Adipocyte (in vitro differentiated cells): ENCODE measurements at regions not wholly inside any gene's neighbourhood (a gene's known extent, or its start where the extent isn't known, plus 50 kb on each side); places are given as distances from the start of the nearest gene placed in this dataset.

Experiments
- DNase-seq: peaks from one replicate; pipeline ENCODE4 v3.0.0-alpha.2; 2015; ENCODE audit warnings: low read depth
- H3K27me3 ChIP-seq: replicated peaks from 2 replicates; pipeline ENCODE4 v1.7.0; 2013; ENCODE audit warnings: mild to moderate bottlenecking, low read length, moderate library complexity; ENCODE audit not compliant: control insufficient read depth, insufficient read depth
- H3K36me3 ChIP-seq: 2 replicates; pipeline ENCODE4 v1.7.0; 2013; ENCODE audit warnings: low read length, mild to moderate bottlenecking, moderate library complexity; ENCODE audit not compliant: control insufficient read depth, insufficient read depth, severe bottlenecking
- H3K4me1 ChIP-seq: 2 replicates; pipeline ENCODE4 v1.7.0; 2013; ENCODE audit warnings: mild to moderate bottlenecking, low read length, moderate library complexity; ENCODE audit not compliant: control insufficient read depth, insufficient read depth
- H3K4me3 ChIP-seq: 2 replicates; pipeline ENCODE4 v1.7.0; 2013; ENCODE audit warnings: mild to moderate bottlenecking, low read length, moderate library complexity
- H3K9ac ChIP-seq: 2 replicates; pipeline ENCODE4 v1.7.0; 2013; ENCODE audit warnings: mild to moderate bottlenecking, low read length, moderate library complexity
- H3K9me3 ChIP-seq: 2 replicates; pipeline ENCODE4 v1.7.0; 2013; ENCODE audit warnings: mild to moderate bottlenecking, low read length, moderate library complexity; ENCODE audit not compliant: control insufficient read depth

GRCh38 chr19:31772915-31773314 is 423.7 kb upstream of the TSHZ3 start:
- peaks cover 5% of the 10 kb centered on the region for H3K9me3 ChIP-seq
- DNase-seq: no peak
- no peaks in the 10 kb centered on the region for H3K27me3 ChIP-seq
- no peaks in the 10 kb centered on the region for H3K4me1 ChIP-seq
- H3K36me3 ChIP-seq: no peaks in the 10 kb centered on the region
- no peak overlapping the region for H3K9ac ChIP-seq
- no peak overlapping the region for H3K4me3 ChIP-seq

- no peak overlapping the region for H3K9ac ChIP-seq
- H3K9me3 ChIP-seq: peaks cover 4% of the 10 kb centered on the region
- H3K27me3 ChIP-seq: no peaks in the 10 kb centered on the region
- H3K4me1 ChIP-seq: no peaks in the 10 kb centered on the region
- no peaks in the 10 kb centered on the region for H3K36me3 ChIP-seq
- DNase-seq: no peak
- H3K4me3 ChIP-seq: no peak overlapping the region
Measured at GRCh38 chr19:31781542-31781941, 432.3 kb upstream of the TSHZ3 start.

DNA sequence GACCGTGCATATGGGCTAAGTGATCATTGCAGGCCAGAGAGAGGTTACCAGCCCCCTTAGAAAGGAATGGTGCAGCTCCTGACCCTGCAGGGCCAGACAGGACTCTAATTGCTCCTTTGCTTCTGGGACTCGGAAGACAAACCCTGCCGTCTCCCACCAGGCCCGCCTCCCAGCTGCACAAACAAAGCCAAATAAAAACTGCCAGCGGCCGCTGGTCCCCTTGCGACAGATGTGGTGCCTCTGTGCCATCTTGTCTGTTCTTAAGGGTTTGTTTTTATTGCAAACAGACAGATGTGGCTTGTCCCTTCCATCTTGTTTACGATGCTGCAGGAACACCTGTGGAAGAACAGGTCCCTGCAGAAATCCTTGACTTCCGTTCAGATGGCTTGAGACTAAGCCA is 434.4 kb upstream of the TSHZ3 start:
- H3K27me3 ChIP-seq: no peaks in the 10 kb centered on the region
- no peak for DNase-seq
- no peaks in the 10 kb centered on the region for H3K4me1 ChIP-seq
- no peak overlapping the region for H3K9ac ChIP-seq
- no peak overlapping the region for H3K4me3 ChIP-seq
- H3K9me3 ChIP-seq: no peaks in the 10 kb centered on the region
- no peaks in the 10 kb centered on the region for H3K36me3 ChIP-seq

DNA sequence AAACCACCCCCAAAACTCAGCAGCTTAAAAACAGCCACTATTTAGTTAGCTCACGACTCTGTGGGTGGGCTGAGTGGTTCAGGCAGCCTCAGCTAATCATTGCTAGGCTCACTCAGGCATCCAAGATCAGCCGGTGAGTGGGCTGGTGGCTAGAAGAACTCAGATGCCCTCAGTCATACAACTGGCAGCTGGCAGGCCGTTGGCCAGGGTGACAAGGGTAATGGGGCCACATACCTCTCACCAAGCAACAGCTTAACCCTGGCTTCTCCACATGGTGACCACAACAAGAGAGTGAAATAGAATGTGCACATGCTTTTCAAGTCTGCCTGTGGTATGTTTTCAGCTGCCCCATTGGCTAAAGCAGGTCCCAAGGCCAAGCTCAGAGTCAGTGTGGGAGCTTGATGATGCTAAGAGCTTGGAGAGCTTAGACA is 435.4 kb upstream of the TSHZ3 start:
- Histone ChIP-seq H3K36me3 (no peaks in the 10 kb centered on the region), H3K9me3 (no peaks in the 10 kb centered on the region), H3K27me3 (no peaks in the 10 kb centered on the region), H3K9ac (no peak overlapping the region), H3K4me3 (no peak overlapping the region), H3K4me1 (no peaks in the 10 kb centered on the region)
- no peak for DNase-seq

DNA sequence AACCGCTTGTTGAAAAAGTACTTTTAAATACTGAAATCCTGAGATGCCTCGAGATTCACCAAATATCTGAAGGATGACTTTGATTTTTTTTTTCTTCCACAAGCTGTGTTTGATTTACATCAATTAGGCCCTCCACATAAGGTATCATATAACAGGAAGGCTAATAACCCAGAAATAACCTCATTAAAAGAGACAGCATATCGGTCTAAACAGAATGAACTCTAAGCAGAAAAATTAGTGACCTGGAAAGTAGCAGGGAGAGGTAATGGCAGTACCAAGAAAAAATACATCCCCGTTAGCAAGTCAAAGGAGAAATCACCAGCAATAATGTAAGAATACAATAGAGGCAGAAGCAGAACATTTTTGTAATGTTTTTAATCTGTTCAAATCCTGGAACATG is 452.4 kb upstream of the TSHZ3 start:
- no peaks in the 10 kb centered on the region for H3K27me3 ChIP-seq
- no peaks in the 10 kb centered on the region for H3K36me3 ChIP-seq
- no peak overlapping the region for H3K9ac ChIP-seq
- H3K4me3 ChIP-seq: no peak overlapping the region
- no peaks in the 10 kb centered on the region for H3K4me1 ChIP-seq
- H3K9me3 ChIP-seq: no peaks in the 10 kb centered on the region
- no peak for DNase-seq

DNA sequence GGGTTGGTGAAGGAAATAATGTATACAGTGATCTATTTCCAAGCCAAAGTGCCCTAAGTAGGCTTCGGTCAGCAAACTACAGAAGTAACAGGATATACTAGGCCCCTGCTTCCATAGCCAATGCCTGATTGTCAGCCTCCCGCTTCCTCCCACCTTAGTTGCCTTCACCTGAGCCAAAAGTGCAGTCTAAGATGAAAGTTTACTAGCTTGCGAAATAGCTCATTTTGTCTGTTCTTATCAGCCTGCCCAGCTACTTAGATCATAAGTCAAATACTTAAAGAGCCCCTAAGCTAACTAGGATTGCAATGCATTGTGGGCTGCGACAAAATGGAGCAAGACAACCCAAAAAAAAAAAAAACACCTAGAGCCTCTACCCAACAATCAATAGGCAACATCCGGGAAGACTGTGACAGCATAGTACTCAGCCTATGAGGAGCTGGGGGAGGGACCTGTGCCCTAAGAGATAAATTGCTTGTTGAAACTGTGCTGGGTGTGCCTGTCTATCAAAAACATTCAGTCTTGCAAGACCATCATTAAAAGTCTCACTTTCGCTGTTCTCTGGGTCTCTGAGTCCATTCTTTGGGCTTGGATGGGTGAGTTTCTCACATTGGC is 454.7 kb upstream of the TSHZ3 start:
- DNase-seq: no peak
- H3K4me1 ChIP-seq: no peaks in the 10 kb centered on the region
- no peaks in the 10 kb centered on the region for H3K36me3 ChIP-seq
- H3K4me3 ChIP-seq: no peak overlapping the region
- no peaks in the 10 kb centered on the region for H3K27me3 ChIP-seq
- no peaks in the 10 kb centered on the region for H3K9me3 ChIP-seq
- H3K9ac ChIP-seq: no peak overlapping the region

- Histone ChIP-seq H3K9ac (no peak overlapping the region), H3K27me3 (no peaks in the 10 kb centered on the region)
Measured at GRCh38 chr19:31804668-31805067, 455.4 kb upstream of the TSHZ3 start.

GRCh38 chr19:31810536-31811109 is 461.4 kb upstream of the TSHZ3 start:
- Histone ChIP-seq H3K9ac (no peak overlapping the region), H3K9me3 (no peaks in the 10 kb centered on the region), H3K27me3 (no peaks in the 10 kb centered on the region), H3K36me3 (no peaks in the 10 kb centered on the region), H3K4me1 (no peaks in the 10 kb centered on the region), H3K4me3 (no peak overlapping the region)
- no peak for DNase-seq

More at GRCh38 chr19:31804668-31805067, 455.4 kb upstream of the TSHZ3 start:
- Histone ChIP-seq H3K36me3 (no peaks in the 10 kb centered on the region), H3K4me3 (no peak overlapping the region), H3K9me3 (no peaks in the 10 kb centered on the region), H3K4me1 (no peaks in the 10 kb centered on the region)
- DNase-seq: no peak

DNA sequence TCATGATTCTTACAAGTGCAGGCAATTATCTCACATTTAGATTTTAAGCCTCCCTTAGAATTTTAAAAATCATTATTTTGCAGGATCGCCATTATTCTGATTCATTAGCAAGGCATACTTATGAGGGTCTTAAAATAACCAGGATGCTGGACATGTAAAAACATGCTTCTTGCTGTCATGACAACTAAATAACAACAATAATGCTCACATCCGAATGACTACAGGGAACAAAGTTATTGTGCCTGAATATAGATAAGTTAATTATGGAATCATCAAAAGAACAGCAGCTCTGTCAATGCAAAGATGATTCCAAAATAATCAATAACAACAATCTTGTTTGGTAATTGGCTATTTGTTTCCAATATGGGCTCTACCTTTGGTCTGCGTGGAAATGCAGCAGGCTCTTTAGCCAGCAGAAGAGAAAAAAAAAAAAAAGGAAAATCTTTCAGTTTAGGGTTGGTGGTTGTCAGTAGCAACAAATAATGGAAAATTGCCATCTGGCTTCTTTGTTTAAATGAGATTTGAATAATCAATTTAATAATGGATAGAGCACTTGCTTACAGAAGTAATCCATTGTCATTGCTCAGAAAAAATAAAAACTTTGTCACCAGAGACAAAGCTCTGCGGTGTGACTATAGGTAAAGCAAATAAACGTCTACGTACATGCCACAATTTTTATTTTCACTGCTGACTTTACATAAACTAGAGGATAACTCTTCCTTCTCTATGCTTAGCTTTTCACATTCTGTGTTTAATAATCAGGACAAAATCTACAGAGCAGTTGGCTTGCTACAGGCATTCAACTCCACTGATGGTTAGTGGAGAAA is 468.9 kb upstream of the TSHZ3 start:
- H3K4me1 ChIP-seq: no peaks in the 10 kb centered on the region
- H3K4me3 ChIP-seq: no peak overlapping the region
- H3K36me3 ChIP-seq: no peaks in the 10 kb centered on the region
- no peak for DNase-seq
- no peak overlapping the region for H3K9ac ChIP-seq
- H3K9me3 ChIP-seq: no peaks in the 10 kb centered on the region
- no peaks in the 10 kb centered on the region for H3K27me3 ChIP-seq

DNA sequence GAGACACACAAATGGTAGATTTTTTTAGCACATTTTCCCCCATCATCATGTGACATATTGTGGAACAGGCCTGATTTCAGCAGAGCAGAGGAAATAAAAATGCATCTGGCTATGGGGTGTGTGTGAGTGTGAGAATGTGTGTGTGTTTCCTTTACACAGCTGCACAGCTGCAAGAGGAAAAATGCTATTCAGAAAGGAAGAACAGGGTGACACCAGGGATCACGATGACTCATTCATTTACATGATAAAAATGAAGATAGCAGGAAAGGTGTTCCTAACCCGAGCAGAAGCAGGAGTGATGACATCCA is 469.5 kb upstream of the TSHZ3 start:
- no peaks in the 10 kb centered on the region for H3K4me1 ChIP-seq
- H3K9me3 ChIP-seq: no peaks in the 10 kb centered on the region
- H3K36me3 ChIP-seq: no peaks in the 10 kb centered on the region
- H3K4me3 ChIP-seq: no peak overlapping the region
- DNase-seq: no peak
- no peak overlapping the region for H3K9ac ChIP-seq
- no peaks in the 10 kb centered on the region for H3K27me3 ChIP-seq

GRCh38 chr19:31819837-31820236 is 470.6 kb upstream of the TSHZ3 start:
- Histone ChIP-seq H3K4me1 (no peaks in the 10 kb centered on the region), H3K27me3 (no peaks in the 10 kb centered on the region), H3K4me3 (no peak overlapping the region), H3K36me3 (no peaks in the 10 kb centered on the region), H3K9ac (no peak overlapping the region), H3K9me3 (no peaks in the 10 kb centered on the region)
- no peak for DNase-seq
